Pancreas (tissue), 10 donors: ENCODE measurements at regions not wholly inside any gene's neighbourhood (a gene's known extent, or its start where the extent isn't known, plus 50 kb on each side); places are given as distances from the start of the nearest gene placed in this dataset.

ENCODE experiments used
- ATAC-seq, 4 donors: fragments of 200-7000 bp; cut with Tn5 transposase; one replicate each; pipeline versions ENCODE4 v1.8.0 to v1.9.1; 2020; ENCODE audit warnings: mild to moderate bottlenecking in 4 of 4, moderate library complexity in 4 of 4
- DNase-seq, 6 donors: peaks; one replicate each; pipeline ENCODE4 v3.0.0-alpha.2; 2020
- FAIRE-seq: peaks from 2 replicates; lab custom pipeline; 2012; peaks lifted over from hg19 to GRCh38; lab: Jason Lieb, UNC
- H3K27ac ChIP-seq, 4 donors: fragments of 200-600 bp; sonication (generic); 1 replicate in 3 of 4; 2 replicates in 1 of 4; pipeline versions ENCODE4 v1.5.0 to v1.8.0; 2020
- H3K27me3 ChIP-seq, 4 donors: fragments of 200-600 bp; one replicate each; pipeline ENCODE4 v1.8.0; 2021
- H3K36me3 ChIP-seq, 3 donors: fragments of 200-600 bp; sonication (generic) in 1 of 3; one replicate each; pipeline versions ENCODE4 v1.5.0 to v1.8.0; 2020 to 2021
- H3K4me1 ChIP-seq, 3 donors: fragments of 200-600 bp; one replicate each; pipeline ENCODE4 v1.8.0; 2021
- H3K4me3 ChIP-seq, 4 donors: fragments of 200-600 bp; sonication (generic) in 2 of 4; one replicate each; pipeline versions ENCODE4 v1.5.0 to v1.8.0; 2020 to 2021
- H3K9me3 ChIP-seq, 4 donors: fragments of 200-600 bp; one replicate each; pipeline ENCODE4 v1.8.0; 2021
- whole genome bisulfite sequencing, 2 donors: extraction: QIAGEN DNeasy Blood & Tissue Kit; methylation state at CpG; one replicate each; pipeline ENCODE4 v1.1.7; 2013; 5-methylcytosine and 5-hydroxymethylcytosine counted together
- intact Hi-C, 3 donors: fragments of 100-400 bp; cut with DNase I; formaldehyde crosslinking; loops; one replicate each; pipeline versions ENCODE4 v1.11.1 to v1.14.2; 2022
- TF ChIP-seq, protein P1 (sequence below), 4 donors: fragments of 200-600 bp; sonication (generic) in 3 of 4; IDR thresholded peaks; one replicate each; pipeline versions ENCODE4 v1.5.0 to v1.8.0; 2021; ENCODE audit warnings: antibody characterized with exemption in 4 of 4
- donor health status: healthy with polysubstance abuse.
- donor health status: DM: no; HTN: no; CAD: no; lungs with moderate emphysema.
- donor health status: DM: no; HTN: no; CAD: no.
- donor health status: control.
- donor health status: control.
- donor health status: Bipolar disorder and iron deficiency.
- donor health status: DM: yes; HTN: yes; CAD: no.
- donor health status: DM: no; HTN: no; CAD: no.
- donor health status: DM: no; HTN: no; CAD: no.
- donor health status: DM: yes; HTN: yes; CAD: no.

DNA sequence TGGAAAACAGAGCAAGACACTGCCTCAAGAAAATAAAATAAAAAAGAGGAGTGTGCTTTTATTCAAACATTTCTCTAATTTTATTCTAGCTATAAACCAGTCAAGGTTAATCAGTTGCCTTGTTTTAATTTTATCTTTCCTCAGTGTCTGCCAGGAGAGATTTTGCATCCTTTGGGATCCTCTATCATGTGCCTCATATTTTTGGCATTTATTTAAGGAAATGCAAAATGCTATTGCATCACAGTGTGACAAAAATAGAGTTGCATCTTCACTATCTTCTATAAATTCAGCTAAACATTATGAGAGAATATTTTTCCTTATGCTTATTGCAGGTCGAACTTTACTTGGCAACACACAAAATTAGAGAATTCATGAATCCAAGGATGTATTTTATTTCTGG is 639.0 kb upstream of the KLF12 start:
- WGBS, 2 donors = 59 to 61% methylated on average over 1 of the region's 1 CpG
- no peaks in the 10 kb centered on the region for H3K36me3 ChIP-seq
- H3K27me3 ChIP-seq = no peaks in the 10 kb centered on the region
- H3K9me3 ChIP-seq = no peaks in the 10 kb centered on the region
- no peaks in the 10 kb centered on the region for H3K4me1 ChIP-seq
- FAIRE-seq (no peak), ATAC-seq (no peak), DNase-seq (no peak)
- TF ChIP-seq, protein P1, sequence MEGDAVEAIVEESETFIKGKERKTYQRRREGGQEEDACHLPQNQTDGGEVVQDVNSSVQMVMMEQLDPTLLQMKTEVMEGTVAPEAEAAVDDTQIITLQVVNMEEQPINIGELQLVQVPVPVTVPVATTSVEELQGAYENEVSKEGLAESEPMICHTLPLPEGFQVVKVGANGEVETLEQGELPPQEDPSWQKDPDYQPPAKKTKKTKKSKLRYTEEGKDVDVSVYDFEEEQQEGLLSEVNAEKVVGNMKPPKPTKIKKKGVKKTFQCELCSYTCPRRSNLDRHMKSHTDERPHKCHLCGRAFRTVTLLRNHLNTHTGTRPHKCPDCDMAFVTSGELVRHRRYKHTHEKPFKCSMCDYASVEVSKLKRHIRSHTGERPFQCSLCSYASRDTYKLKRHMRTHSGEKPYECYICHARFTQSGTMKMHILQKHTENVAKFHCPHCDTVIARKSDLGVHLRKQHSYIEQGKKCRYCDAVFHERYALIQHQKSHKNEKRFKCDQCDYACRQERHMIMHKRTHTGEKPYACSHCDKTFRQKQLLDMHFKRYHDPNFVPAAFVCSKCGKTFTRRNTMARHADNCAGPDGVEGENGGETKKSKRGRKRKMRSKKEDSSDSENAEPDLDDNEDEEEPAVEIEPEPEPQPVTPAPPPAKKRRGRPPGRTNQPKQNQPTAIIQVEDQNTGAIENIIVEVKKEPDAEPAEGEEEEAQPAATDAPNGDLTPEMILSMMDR (IDR thresholded peaks at IDR 0.05) = no peak
- intact Hi-C loops = no loop called here
- no peak overlapping the region for H3K4me3 ChIP-seq
- H3K27ac ChIP-seq = no peak overlapping the region

DNA sequence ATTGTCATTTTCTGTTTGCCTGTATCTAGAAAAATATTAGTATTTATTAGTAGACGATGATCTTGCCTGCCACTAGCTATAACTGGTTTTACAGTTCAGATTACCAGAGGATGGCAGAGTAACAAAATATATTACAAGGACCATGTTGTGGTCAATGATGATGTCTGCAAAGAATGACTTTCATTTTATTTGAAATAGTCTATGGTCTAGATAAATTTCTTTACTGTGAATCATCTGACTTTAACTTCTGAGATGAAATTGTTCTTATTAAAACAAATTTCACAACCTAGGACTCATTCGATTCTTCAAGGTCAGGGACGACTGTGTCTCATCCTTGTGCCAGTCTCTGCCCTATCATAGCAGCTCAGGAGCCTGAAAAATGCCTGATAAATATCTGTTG is 637.8 kb upstream of the KLF12 start:
- H3K36me3 ChIP-seq = no peaks in the 10 kb centered on the region
- H3K27me3 ChIP-seq = no peaks in the 10 kb centered on the region
- WGBS, 2 donors = 48% methylated on average over 3 of the region's 3 CpGs
- no peak overlapping the region for H3K4me3 ChIP-seq
- FAIRE-seq (no peak), ATAC-seq (no peak), DNase-seq (no peak)
- no peaks in the 10 kb centered on the region for H3K4me1 ChIP-seq
- intact Hi-C loops = no loop called here
- TF ChIP-seq, protein P1 (IDR thresholded peaks at IDR 0.05) = no peak
- no peaks in the 10 kb centered on the region for H3K9me3 ChIP-seq
- no peak overlapping the region for H3K27ac ChIP-seq

DNA sequence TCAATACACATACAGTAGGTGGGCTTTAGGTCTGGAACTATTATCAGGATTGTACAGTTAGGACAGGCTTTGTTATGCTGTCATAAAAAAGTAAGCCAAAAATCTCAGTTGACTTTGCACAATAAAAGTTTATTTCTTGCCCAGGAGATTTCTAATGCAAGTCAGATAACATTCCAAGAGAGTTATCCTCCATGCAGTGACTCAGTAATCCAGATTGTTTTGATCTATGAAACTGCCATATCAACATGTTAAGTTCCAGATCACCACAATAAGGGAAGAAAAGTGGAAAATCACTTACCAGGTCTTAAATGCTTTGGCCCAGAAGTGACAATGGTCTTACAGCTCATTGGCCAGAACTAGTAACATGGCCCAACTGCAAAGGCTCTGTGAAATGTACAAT is 636.2 kb upstream of the KLF12 start:
- TF ChIP-seq, protein P1 (IDR thresholded peaks at IDR 0.05) = no peak
- Histone ChIP-seq H3K27ac (no peak overlapping the region), H3K27me3 (no peaks in the 10 kb centered on the region), H3K36me3 (no peaks in the 10 kb centered on the region), H3K4me3 (no peak overlapping the region), H3K4me1 (no peaks in the 10 kb centered on the region), H3K9me3 (no peaks in the 10 kb centered on the region)
- ATAC-seq (no peak), FAIRE-seq (no peak), DNase-seq (no peak)
- intact Hi-C loops = no loop called here

- FAIRE-seq (no peak), ATAC-seq (no peak), DNase-seq (no peak)
- Histone ChIP-seq H3K9me3 (no peaks in the 10 kb centered on the region), H3K27ac (no peak overlapping the region), H3K4me1 (no peaks in the 10 kb centered on the region), H3K4me3 (no peak overlapping the region), H3K27me3 (no peaks in the 10 kb centered on the region), H3K36me3 (no peaks in the 10 kb centered on the region)
- intact Hi-C loops = no loop called here
- TF ChIP-seq, protein P1 (IDR thresholded peaks at IDR 0.05) = no peak
- WGBS, 2 donors = 70 to 84% methylated on average over 2 of the region's 2 CpGs
Observed at GRCh38 chr13:74769333-74769732, 635.1 kb upstream of the KLF12 start.

GRCh38 chr13:74768521-74769085 is 634.4 kb upstream of the KLF12 start:
- Histone ChIP-seq H3K9me3 (no peaks in the 10 kb centered on the region), H3K4me1 (no peaks in the 10 kb centered on the region), H3K27ac (no peak overlapping the region), H3K36me3 (no peaks in the 10 kb centered on the region), H3K27me3 (no peaks in the 10 kb centered on the region), H3K4me3 (no peak overlapping the region)
- DNase-seq (no peak), FAIRE-seq (no peak), ATAC-seq (no peak)
- TF ChIP-seq, protein P1 (IDR thresholded peaks at IDR 0.05) = no peak
- WGBS, 2 donors = 45 to 50% methylated on average over 5 of the region's 5 CpGs
- intact Hi-C loops = no loop called here
